Smooth muscle cell (in vitro differentiated cells): ENCODE measurements at regions not wholly inside any gene's neighbourhood (a gene's known extent, or its start where the extent isn't known, plus 50 kb on each side); places are given as distances from the start of the nearest gene placed in this dataset.
"Not testable (repeated sequence)": the region's sequence is repeated elsewhere in the genome, so short reads cannot be mapped to it uniquely, and the experiment has no call there.

Experiments used
- DNase-seq: peaks from one replicate; lab custom pipeline; 2025; ENCODE audit not compliant: unreplicated experiment; lab: John Stamatoyannopoulos, UW
- H2AFZ ChIP-seq: fragments of 200-600 bp; sonication (generic); 2 replicates; pipeline ENCODE4 v1.6.0; 2016; ENCODE audit warnings: antibody characterized with exemption, low read depth, mild to moderate bottlenecking
- H3F3A ChIP-seq: fragments of 200-600 bp; sonication (generic); 2 replicates; pipeline ENCODE4 v1.6.0; 2017; ENCODE audit warnings: antibody characterized with exemption, low read depth
- H3K27ac ChIP-seq: fragments of 200-600 bp; sonication (generic); 2 replicates; pipeline ENCODE4 v1.5.1; 2016; ENCODE audit warnings: low read depth, mild to moderate bottlenecking
- H3K27me3 ChIP-seq: fragments of 200-600 bp; sonication (generic); 2 replicates; pipeline ENCODE4 v1.6.1; 2016; ENCODE audit warnings: low read depth, mild to moderate bottlenecking
- H3K36me3 ChIP-seq: fragments of 200-600 bp; sonication (generic); 2 replicates; pipeline ENCODE4 v1.5.1; 2016; ENCODE audit warnings: low read depth
- H3K4me1 ChIP-seq: fragments of 200-600 bp; sonication (generic); 2 replicates; pipeline ENCODE4 v1.5.1; 2016; ENCODE audit warnings: low read depth
- H3K4me2 ChIP-seq: fragments of 200-600 bp; sonication (generic); 2 replicates; pipeline ENCODE4 v1.6.0; 2016; ENCODE audit warnings: mild to moderate bottlenecking
- H3K4me3 ChIP-seq: fragments of 200-600 bp; sonication (generic); 2 replicates; pipeline ENCODE4 v1.5.1; 2016; ENCODE audit warnings: mild to moderate bottlenecking
- H3K79me2 ChIP-seq: fragments of 200-600 bp; sonication (generic); 2 replicates; pipeline ENCODE4 v1.6.0; 2016; ENCODE audit warnings: low read depth, mild to moderate bottlenecking
- H3K9ac ChIP-seq: fragments of 200-600 bp; sonication (generic); 2 replicates; pipeline ENCODE4 v1.6.0; 2016; ENCODE audit warnings: low read depth
- H3K9me3 ChIP-seq: fragments of 200-600 bp; sonication (generic); replicated peaks from 2 replicates; pipeline ENCODE4 v1.5.1; 2016; ENCODE audit warnings: low read depth
- H4K20me1 ChIP-seq: fragments of 200-600 bp; sonication (generic); 2 replicates; pipeline ENCODE4 v1.6.0; 2016; ENCODE audit warnings: low read depth
- WGBS: methylation state at CpG from one replicate; pipeline ENCODE4 v1.1.7; 2016; ENCODE audit warnings: low lambda C conversion rate; 5-methylcytosine and 5-hydroxymethylcytosine counted together
- TF ChIP-seq, protein P1 (sequence below): fragments of 200-600 bp; sonication (generic); IDR thresholded peaks from 2 replicates; pipeline ENCODE4 v1.5.1; 2017; ENCODE audit warnings: borderline replicate concordance, mild to moderate bottlenecking, antibody characterized with exemption; ENCODE audit not compliant: insufficient read depth, poor library complexity, severe bottlenecking

DNA sequence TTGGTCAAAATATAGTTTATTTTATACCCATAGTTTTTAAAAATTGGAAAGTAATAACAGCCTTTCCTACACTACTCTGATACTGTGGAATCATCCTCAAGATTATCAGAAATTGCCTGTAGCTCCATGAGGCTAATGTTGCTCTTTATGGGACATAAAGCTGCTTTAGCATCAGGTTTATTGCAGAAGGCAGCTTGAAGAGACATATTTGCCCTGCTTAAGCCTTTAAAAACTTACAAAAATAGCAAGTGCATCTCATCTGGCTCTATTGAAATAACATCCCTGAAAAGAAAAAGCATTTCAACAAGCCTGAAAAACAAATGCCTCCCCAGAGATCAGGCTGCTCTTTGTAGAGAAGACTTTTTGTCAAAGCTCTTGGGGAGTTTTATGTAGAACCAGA lies 142.9 kb upstream of the MON1B start:
- Histone ChIP-seq H3K79me2 (no peaks in the 10 kb centered on the region), H3K4me3 (no peak overlapping the region), H3K4me2 (no peak overlapping the region), H3K9ac (no peak overlapping the region), H3K27ac (no peak overlapping the region), H3K36me3 (no peaks in the 10 kb centered on the region), H3K27me3 (no peaks in the 10 kb centered on the region), H4K20me1 (no peaks in the 10 kb centered on the region), H2AFZ (no peak overlapping the region), H3F3A (no peaks in the 10 kb centered on the region), H3K9me3 (no peaks in the 10 kb centered on the region), H3K4me1 (no peaks in the 10 kb centered on the region)
- no peak for DNase-seq
- TF ChIP-seq, protein P1, sequence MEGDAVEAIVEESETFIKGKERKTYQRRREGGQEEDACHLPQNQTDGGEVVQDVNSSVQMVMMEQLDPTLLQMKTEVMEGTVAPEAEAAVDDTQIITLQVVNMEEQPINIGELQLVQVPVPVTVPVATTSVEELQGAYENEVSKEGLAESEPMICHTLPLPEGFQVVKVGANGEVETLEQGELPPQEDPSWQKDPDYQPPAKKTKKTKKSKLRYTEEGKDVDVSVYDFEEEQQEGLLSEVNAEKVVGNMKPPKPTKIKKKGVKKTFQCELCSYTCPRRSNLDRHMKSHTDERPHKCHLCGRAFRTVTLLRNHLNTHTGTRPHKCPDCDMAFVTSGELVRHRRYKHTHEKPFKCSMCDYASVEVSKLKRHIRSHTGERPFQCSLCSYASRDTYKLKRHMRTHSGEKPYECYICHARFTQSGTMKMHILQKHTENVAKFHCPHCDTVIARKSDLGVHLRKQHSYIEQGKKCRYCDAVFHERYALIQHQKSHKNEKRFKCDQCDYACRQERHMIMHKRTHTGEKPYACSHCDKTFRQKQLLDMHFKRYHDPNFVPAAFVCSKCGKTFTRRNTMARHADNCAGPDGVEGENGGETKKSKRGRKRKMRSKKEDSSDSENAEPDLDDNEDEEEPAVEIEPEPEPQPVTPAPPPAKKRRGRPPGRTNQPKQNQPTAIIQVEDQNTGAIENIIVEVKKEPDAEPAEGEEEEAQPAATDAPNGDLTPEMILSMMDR: no peak

DNA sequence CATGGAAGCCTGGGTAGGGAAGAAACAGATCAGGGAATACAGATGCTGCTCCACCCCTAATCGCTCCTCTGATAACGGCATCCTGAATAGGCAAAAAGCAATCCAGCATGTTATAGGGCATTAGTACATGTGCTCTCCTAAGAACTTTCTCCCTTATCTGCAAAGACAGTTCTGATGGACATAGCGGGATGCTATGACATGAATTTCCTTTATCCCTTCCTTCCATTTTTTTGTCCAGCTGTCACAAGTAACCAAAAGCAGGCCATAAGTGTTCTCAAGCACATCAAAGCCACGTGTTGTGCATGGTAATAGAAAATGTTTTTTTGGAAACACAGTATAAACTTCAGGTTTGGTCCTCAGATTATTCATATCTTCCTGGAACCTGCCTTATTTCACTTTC lies 141.4 kb upstream of the MON1B start:
- H3K4me1 ChIP-seq: no peaks in the 10 kb centered on the region
- no peak overlapping the region for H2AFZ ChIP-seq
- no peaks in the 10 kb centered on the region for H3K27me3 ChIP-seq
- H3K9ac ChIP-seq: no peak overlapping the region
- WGBS: 58% methylated on average over 4 of the region's 4 CpGs
- no peak overlapping the region for H3K27ac ChIP-seq
- no peaks in the 10 kb centered on the region for H4K20me1 ChIP-seq
- TF ChIP-seq, protein P1: no peak
- H3K9me3 ChIP-seq: no peaks in the 10 kb centered on the region
- no peaks in the 10 kb centered on the region for H3K36me3 ChIP-seq
- no peaks in the 10 kb centered on the region for H3F3A ChIP-seq
- no peak overlapping the region for H3K4me2 ChIP-seq
- no peak for DNase-seq
- H3K4me3 ChIP-seq: no peak overlapping the region
- no peaks in the 10 kb centered on the region for H3K79me2 ChIP-seq

- H3K4me1 ChIP-seq, H3K36me3 ChIP-seq, H2AFZ ChIP-seq, H3F3A ChIP-seq, H3K79me2 ChIP-seq, H3K9me3 ChIP-seq, DNase-seq, H3K4me3 ChIP-seq, H3K27me3 ChIP-seq, H4K20me1 ChIP-seq, H3K9ac ChIP-seq, H3K4me2 ChIP-seq, H3K27ac ChIP-seq: not testable (repeated sequence)
Observed at GRCh38 chr16:77056597-77056996, 134.4 kb upstream of the MON1B start.

- Histone ChIP-seq H3F3A (no peaks in the 10 kb centered on the region), H3K9ac (no peak overlapping the region), H3K36me3 (no peaks in the 10 kb centered on the region), H3K27me3 (no peaks in the 10 kb centered on the region), H3K4me2 (no peak overlapping the region), H3K4me1 (no peaks in the 10 kb centered on the region), H3K4me3 (no peak overlapping the region), H3K27ac (no peak overlapping the region), H3K79me2 (no peaks in the 10 kb centered on the region), H3K9me3 (no peaks in the 10 kb centered on the region), H4K20me1 (no peaks in the 10 kb centered on the region), H2AFZ (no peak overlapping the region)
- no peak for DNase-seq
- TF ChIP-seq, protein P1: no peak
- 72% methylated on average over 7 of the region's 7 CpGs for WGBS
Observed at GRCh38 chr16:77057161-77057774, 133.7 kb upstream of the MON1B start.
